NB4 (cell line): ENCODE measurements at regions not wholly inside any gene's neighbourhood (a gene's known extent, or its start where the extent isn't known, plus 50 kb on each side); places are given as distances from the start of the nearest gene placed in this dataset.

Experiments used
- CTCF ChIP-seq: IDR thresholded peaks from one replicate; pipeline ENCODE4 v1.5.1; 2012; ENCODE audit warnings: low read depth, low read length
- MYC ChIP-seq: IDR thresholded peaks from 2 replicates; pipeline ENCODE4 v1.6.1; 2011; ENCODE audit warnings: low read depth, low read length
- POLR2A ChIP-seq: IDR thresholded peaks from 2 replicates; pipeline ENCODE4 v1.6.1; 2011; ENCODE audit warnings: mild to moderate bottlenecking; ENCODE audit not compliant: insufficient read length; ENCODE audit errors: extremely low read depth

GRCh38 chr12:89106950-89107349 is 245.4 kb downstream of the DUSP6 start:
- TF ChIP-seq POLR2A (no peak), CTCF (no peak), MYC (no peak)
